GM10248 (cell line): ENCODE measurements at regions not wholly inside any gene's neighbourhood (a gene's known extent, or its start where the extent isn't known, plus 50 kb on each side); places are given as distances from the start of the nearest gene placed in this dataset.
"Not testable (repeated sequence)": the region's sequence is repeated elsewhere in the genome, so short reads cannot be mapped to it uniquely, and the experiment has no call there.

Experiments used
- CTCF ChIA-PET: fragments of 300-600 bp; sonication (Branson Sonifier 250); formaldehyde crosslinking; extraction: SDS; loops from one replicate; lab custom pipeline; 2021; ENCODE audit warnings: antibody characterized with exemption; lab: Yijun Ruan, JAX
- POLR2A ChIA-PET: fragments of 350-650 bp; sonication (Branson Sonifier 250); formaldehyde crosslinking; extraction: SDS; loops from one replicate; lab custom pipeline; 2020; ENCODE audit warnings: antibody characterized with exemption; lab: Yijun Ruan, JAX
- DNase-seq: peaks from one replicate; pipeline ENCODE4 v3.0.0; 2012; ENCODE audit errors: extremely low spot score
- CTCF ChIP-seq: IDR thresholded peaks from 2 replicates; pipeline ENCODE4 v1.5.1; 2012; ENCODE audit warnings: mild to moderate bottlenecking, low read depth; ENCODE audit errors: extremely low read depth, missing control alignments, control extremely low read depth

- CTCF ChIA-PET: interaction anchor here (1.0 to 3.0 kb wide), 4 partner anchors 10 to 149 kb away, joined by 3 to 24 read pairs (median 4); no protein-coding TSS in a partner anchor
- TF ChIP-seq CTCF: no peak
- POLR2A ChIA-PET: interaction anchor here (1.8 kb wide), 1 partner anchor 60 kb away, joined by 5 read pairs; the partner anchor contains the start of gene MBNL1
- no peak for DNase-seq
Observed at GRCh38 chr3:152209060-152209459, 59.7 kb upstream of the MBNL1 start.

- ChIA-PET POLR2A (no interaction called here), CTCF (interaction anchor here (1.0 to 3.0 kb wide), 4 partner anchors 9 to 148 kb away, joined by 3 to 24 read pairs (median 4); no protein-coding TSS in a partner anchor)
- TF ChIP-seq CTCF: no peak
- DNase-seq: no peak
Observed at GRCh38 chr3:152209776-152210175, 59.0 kb upstream of the MBNL1 start.

DNA sequence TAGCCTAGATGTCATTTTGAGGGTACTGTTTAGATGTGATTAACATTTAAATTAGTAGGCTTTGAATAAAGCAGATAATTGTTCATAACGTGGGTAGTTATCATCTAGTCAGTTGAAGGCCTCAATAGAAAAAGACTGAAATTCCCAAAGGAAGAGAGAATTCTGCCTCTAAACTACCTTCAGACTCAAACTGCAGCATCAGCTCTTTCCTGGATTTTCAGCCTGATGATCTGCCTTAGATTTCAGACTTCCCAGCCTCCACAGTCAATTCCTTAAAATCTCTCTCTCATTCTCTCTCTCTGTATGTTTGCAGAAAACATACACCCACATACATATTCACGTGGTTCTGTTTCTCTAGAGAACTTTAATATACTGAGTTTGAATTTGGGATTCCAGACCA lies 58.0 kb upstream of the MBNL1 start:
- ChIA-PET POLR2A (no interaction called here), CTCF (interaction anchor here (1.1 kb wide), 2 partner anchors 8 to 262 kb away, joined by 3 read pairs; no protein-coding TSS in a partner anchor)
- TF ChIP-seq CTCF: no peak
- DNase-seq: no peak

- CTCF ChIA-PET: interaction anchor here (0.8 to 1.7 kb wide), 6 partner anchors 8 to 261 kb away, joined by 3 to 6 read pairs (median 4); no protein-coding TSS in a partner anchor
- no peak for DNase-seq
- TF ChIP-seq CTCF: no peak
- POLR2A ChIA-PET: no interaction called here
Observed at GRCh38 chr3:152211655-152212054, 57.1 kb upstream of the MBNL1 start.

DNA sequence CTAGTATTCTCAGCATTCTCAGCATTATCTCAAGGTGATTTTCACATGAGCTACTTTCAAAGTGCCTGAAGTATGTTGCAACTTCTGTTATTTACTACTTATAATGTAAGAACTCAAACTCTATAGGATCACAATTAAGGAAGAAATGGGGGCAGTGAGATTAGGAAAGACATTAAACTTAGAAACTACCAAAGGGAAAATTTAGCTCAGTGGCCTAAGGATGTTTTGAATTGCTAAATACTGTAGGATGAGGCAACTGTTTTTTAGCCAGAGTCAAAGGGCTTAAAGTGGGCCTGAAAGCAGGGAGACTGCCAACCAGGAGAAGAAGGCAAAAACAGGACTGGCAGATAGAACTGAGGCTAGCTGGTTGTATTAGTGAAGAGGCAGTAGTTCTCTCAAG lies 55.5 kb upstream of the MBNL1 start:
- TF ChIP-seq CTCF: no peak
- no peak for DNase-seq
- ChIA-PET CTCF (interaction anchor here (1.1 to 1.7 kb wide), 8 partner anchors 10 to 75 kb away, joined by 3 to 6 read pairs (median 4); no protein-coding TSS in a partner anchor), POLR2A (no interaction called here)

- no peak for TF ChIP-seq CTCF
- ChIA-PET POLR2A (no interaction called here), CTCF (interaction anchor here (1.1 to 1.6 kb wide), 4 partner anchors 11 to 74 kb away, joined by 3 to 5 read pairs (median 3); no protein-coding TSS in a partner anchor)
- no peak for DNase-seq
Observed at GRCh38 chr3:152213938-152214337, 54.8 kb upstream of the MBNL1 start.

- DNase-seq, POLR2A ChIA-PET: not testable (repeated sequence)
- CTCF ChIA-PET: interaction anchor here (0.7 to 3.9 kb wide), 5 partner anchors 8 to 128 kb away, joined by 3 to 24 read pairs (median 5); no protein-coding TSS in a partner anchor
Observed at GRCh38 chr3:152216960-152217865, 51.5 kb upstream of the MBNL1 start.
